GM12892 (cell line): ENCODE measurements at regions not wholly inside any gene's neighbourhood (a gene's known extent, or its start where the extent isn't known, plus 50 kb on each side); places are given as distances from the start of the nearest gene placed in this dataset.
"Not testable (repeated sequence)": the region's sequence is repeated elsewhere in the genome, so short reads cannot be mapped to it uniquely, and the experiment has no call there.

ENCODE experiments used
- DNase-seq: peaks from one replicate; pipeline ENCODE4 v3.0.0; 2011; ENCODE audit not compliant: insufficient read length
- FAIRE-seq: peaks from 2 replicates; lab custom pipeline; 2011; peaks lifted over from hg19 to GRCh38; lab: Jason Lieb, UNC
- POLR2A ChIP-seq: IDR thresholded peaks from 2 replicates; pipeline ENCODE4 v1.6.1; 2011; ENCODE audit warnings: low read depth, low read length, control low read depth
- POLR2AphosphoS5 ChIP-seq: IDR thresholded peaks from 2 replicates; pipeline ENCODE4 v1.6.1; 2011; ENCODE audit warnings: low read depth, low read length, control low read depth
- TAF1 ChIP-seq: IDR thresholded peaks from 2 replicates; pipeline ENCODE4 v1.6.1; 2011; ENCODE audit warnings: low read depth, mild to moderate bottlenecking, control low read depth, low read length, borderline replicate concordance

DNA sequence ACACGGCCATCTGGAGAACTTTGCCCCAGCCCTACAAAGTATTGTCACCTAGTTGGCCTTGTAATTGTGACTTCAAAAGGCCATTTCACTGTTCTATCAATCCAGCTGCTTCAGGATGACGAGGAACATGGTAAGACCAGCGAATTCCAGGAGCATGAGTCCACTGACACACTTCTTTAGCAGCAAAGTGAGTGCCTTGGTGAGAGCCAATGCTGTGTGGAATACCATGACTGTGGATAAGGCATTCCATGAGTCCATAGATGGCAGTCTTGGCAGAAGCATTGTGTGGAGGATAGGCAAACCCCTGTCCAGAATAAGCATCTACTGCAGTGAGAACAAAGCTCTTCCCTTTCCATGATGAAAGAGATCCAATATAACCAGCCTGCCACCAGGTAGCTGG lies 1009.1 kb upstream of the USP15 start:
- DNase-seq (no peak), FAIRE-seq (no peak)

DNA sequence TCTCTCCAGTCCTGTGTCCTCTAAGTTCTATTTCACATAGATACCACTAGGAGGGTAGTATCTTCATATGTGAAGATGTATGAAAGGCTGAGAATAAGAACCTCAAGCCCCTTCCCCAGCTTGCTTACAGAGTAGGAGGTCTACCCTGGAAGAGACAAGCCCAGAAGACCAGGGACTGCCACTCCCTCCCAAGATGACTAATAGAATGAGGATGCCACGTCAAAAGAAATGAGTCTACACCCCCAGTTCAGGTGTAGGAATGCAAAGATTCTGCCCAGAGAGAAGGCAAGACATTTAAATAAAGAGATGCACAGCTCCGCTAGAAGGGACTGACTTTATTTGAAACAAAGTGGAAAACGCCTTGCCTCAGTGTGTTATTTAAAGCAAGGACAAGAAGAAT lies 1006.0 kb upstream of the USP15 start:
- FAIRE-seq (no peak), DNase-seq (no peak)
- no peak for TF ChIP-seq TAF1
- TF ChIP-seq POLR2AphosphoS5: no peak
- no peak for TF ChIP-seq POLR2A

More for the DNA sequence above, 1009.1 kb upstream of the USP15 start:
- no peak for TF ChIP-seq TAF1

DNA sequence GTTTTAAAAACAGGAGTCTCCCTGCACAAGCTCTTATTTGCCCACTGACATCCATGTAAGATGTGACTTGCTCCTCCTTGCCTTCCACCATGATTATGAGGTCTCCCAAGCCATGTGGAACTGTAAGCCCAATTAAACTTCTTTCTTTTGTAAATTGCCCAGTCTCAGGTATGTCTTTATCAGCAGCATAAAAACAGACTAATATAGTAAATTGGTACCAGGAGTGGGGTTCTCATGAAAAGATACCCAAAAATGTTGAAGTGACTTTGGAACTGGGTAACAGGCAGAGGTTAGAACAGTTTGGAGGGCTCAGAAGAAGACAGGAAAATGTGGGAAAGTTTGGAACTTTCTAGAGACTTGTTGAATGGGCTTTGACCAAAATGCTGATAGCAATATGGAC lies 995.9 kb upstream of the USP15 start:
- DNase-seq, FAIRE-seq: not testable (repeated sequence)

DNA sequence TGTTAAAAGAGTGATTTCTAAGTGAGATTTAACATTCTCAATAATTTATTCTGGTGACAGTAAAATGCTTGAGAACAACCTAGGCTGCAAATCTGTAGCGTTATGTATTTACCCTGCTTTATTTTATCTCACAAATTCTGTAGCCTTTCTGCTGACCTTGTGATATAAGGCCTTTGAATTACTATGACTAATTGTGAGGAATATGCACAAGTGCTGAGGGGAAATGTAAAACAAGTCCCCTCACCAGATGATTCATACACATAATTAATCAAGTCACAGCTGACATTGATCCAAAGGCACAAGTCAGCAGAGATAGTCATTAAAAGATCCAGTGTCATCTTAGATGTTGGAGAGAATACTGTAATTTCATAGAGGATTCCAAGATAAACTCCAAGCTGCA lies 992.7 kb upstream of the USP15 start:
- FAIRE-seq: no peak
- TF ChIP-seq POLR2A (no peak), TAF1 (no peak), POLR2AphosphoS5 (no peak)
- no peak for DNase-seq

DNA sequence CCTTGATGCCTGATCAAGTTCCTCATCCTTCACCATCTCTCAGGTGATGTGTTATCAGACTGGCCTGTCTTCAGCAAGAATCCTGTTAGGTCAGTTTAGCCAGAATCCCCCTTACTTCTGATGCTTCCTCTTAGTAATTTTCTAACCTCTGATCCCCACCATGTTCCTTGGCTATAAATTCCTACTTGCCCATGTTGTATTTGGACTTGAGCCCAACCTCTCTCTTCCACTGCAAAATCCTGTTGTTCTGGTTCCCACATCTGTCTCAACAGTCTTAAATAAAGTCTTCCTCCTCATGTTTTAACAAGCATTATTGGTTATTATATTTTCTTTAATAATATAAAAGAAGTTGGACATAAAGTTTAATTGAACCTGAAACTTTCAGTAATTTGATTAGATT lies 987.8 kb upstream of the USP15 start:
- no peak for TF ChIP-seq POLR2A
- TF ChIP-seq TAF1: no peak
- TF ChIP-seq POLR2AphosphoS5: no peak
- DNase-seq (no peak), FAIRE-seq (no peak)

DNA sequence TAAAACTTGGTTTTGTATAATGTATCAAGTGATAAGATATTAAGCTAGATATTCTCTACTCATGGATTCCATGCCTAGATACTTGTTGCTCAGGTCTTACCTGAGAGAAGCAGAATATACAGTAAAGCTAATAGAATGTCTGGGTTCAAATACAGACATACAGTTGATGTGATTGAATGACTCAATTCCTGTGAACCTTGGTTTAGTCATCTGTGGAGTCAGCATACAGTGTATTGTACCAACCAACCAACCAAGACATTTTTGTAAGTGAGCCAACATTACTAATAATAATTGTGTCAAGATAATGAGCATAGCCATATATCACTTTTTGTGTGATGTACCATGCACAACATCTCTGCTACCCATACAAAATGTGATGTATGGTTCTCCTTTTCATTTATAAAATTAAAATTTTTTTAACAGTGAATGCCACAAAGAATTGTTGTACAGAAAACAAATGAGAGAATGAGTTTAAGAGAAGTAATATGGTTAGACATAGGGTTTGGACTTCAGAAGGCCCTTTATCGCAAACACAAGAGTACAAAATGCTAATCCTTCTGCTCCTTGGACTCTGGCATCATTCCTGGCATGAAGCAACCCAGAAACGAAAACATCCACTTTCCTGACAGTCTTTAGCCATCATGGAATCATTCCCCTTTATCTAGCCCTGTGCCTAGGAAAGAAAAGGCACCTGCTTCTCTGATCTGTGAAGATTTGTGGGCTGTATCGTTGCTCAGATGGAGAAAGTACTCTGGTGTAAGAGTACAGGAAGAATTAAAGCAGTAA lies 977.2 kb upstream of the USP15 start:
- no peak for TF ChIP-seq POLR2A
- TF ChIP-seq TAF1: no peak
- TF ChIP-seq POLR2AphosphoS5: no peak
- DNase-seq (no peak), FAIRE-seq (no peak)

DNA sequence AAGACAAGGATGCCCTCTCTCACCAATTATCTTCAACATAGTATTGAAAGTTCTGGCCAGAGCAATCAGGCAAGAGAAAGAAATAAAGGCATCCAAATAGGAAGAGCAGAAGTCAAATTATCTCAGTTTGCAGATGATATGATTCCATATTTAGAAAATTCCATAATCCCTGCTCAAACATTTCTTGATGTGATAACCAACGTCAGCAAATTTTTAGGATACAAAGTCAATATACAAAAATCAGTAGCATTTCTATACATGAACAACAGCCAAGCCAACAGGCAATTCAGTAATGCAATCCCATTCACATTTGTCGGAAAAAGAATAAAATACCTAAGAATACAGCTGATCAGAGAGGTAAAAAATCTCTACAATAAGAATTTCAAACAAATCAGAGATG lies 969.7 kb upstream of the USP15 start:
- FAIRE-seq (no peak), DNase-seq (no peak)
- TF ChIP-seq POLR2AphosphoS5: no peak
- TF ChIP-seq POLR2A: no peak
- no peak for TF ChIP-seq TAF1

DNA sequence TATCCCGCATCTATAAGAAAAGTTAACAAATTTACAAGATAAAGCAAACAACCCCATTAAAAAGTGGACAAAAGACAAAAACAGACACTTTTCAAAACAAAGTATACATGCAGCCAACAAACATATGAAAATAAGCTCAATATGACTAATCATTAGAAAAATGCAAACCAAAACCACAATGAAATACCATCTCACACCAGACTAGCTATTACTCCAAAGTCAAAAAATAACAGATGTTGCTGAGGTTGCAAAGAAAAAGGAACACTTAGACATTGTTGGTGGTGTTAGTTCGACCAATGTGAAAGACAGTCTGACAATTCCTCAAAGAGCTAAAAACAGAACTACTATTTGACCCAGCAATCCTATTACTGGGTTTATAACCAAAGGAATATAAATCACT lies 968.6 kb upstream of the USP15 start:
- TF ChIP-seq POLR2A (no peak), TAF1 (no peak), POLR2AphosphoS5 (no peak)

DNA sequence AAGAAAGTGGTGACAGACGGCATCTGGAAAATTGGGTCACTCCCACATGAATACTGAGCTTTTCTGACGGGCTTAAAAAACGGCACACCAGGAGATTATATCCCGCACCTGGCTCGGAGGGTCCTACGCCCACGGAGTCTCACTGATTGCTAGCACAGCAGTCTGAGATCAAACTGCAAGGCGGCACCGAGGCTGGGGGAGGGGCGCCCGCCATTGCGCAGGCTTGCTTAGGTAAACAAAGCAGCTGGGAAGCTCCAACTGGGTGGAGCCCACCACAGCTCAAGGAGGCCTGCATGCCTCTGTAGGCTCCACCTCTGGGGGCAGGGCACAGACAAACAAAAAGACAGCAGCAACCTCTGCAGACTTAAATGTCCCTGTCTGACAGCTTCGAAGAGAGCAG lies 966.2 kb upstream of the USP15 start:
- not testable (repeated sequence) for FAIRE-seq, DNase-seq

More for the DNA sequence above, 968.6 kb upstream of the USP15 start:
- DNase-seq: no peak
- no peak for FAIRE-seq

DNA sequence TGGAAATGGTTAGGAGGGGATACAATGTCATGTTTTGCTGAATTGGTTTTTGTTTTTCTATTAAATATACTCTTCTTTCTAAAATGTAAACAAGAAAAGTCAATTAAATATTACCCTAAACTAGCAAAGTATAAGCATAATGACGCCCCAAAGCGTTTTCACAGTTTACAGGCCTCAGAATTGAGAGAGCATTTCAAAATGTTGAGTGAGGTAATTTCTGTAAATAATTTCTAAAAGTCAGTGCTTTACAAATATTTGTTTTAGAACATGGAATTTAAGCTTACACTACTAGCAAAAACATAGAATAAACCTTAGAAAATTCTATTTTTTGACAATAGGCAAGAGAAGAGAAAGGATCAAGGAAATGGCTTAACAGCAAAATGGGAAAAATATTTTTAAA lies 958.4 kb upstream of the USP15 start:
- no peak for TF ChIP-seq POLR2A
- TF ChIP-seq POLR2AphosphoS5: no peak
- TF ChIP-seq TAF1: no peak
- no peak for DNase-seq
- no peak for FAIRE-seq

DNA sequence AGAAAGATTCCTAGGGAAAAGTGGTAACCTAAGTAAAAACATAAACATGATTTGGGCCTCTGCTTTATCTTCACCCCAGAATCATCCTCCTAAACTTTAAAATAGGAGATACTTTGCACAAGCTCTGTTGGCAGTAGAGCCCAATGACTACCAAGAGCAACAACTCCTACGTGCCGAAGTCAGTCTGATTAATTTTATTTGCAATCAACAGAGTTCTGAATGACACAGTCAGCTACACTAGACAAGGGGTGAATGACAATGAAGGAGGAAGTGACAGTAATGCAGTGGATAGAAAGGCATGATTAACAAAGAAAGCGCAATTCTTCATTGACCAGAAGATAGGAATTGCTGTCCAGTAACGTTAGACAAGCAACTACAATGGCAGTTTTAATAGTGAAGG lies 957.9 kb upstream of the USP15 start:
- TF ChIP-seq POLR2AphosphoS5 (no peak), TAF1 (no peak), POLR2A (no peak)
- FAIRE-seq: no peak
- DNase-seq: no peak

DNA sequence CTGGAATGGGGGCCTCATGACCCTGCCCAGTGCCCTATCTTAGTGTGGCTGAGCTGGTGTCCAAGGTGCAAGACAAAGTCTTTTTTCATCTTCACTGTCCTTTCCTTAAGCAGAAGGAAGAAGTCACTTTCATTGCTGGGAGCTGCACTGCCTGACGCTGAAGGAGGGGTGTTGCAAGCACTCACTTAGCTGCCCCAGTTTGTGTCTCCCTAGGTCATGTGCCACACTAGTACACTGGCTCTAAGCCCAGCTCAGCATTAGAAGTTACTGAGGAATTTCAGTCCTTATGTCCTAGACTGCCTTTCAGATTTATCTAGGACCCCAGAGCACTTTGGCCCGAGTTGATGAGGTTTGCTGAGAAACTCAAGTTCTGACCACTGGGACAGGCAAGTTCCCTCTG lies 952.0 kb upstream of the USP15 start:
- no peak for TF ChIP-seq POLR2A
- no peak for TF ChIP-seq TAF1
- TF ChIP-seq POLR2AphosphoS5: no peak
- DNase-seq (no peak), FAIRE-seq (no peak)

DNA sequence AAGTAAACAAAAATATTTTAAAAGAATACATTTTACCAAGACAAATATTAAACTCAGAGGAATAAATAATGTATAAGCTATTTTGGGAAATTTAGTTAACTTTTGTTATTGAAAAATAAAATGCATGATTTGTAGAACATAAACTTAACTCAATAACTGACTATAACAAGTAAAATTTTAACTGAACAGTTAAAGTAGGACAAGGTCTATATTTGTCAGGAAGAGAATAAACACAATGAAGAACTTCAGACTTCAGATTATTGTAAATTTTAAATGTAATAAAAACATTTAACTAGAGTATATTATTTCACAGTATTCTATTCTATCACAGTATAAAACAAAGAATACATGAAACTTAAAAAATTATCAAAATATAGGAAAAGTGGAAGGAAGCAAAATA lies 948.8 kb upstream of the USP15 start:
- FAIRE-seq (no peak), DNase-seq (no peak)
- TF ChIP-seq POLR2A (no peak), TAF1 (no peak), POLR2AphosphoS5 (no peak)
